ENCODE measurements at regions not wholly inside any gene's neighbourhood (a gene's known extent, or its start where the extent isn't known, plus 50 kb on each side); places are given as distances from the start of the nearest gene placed in this dataset.

DNA sequence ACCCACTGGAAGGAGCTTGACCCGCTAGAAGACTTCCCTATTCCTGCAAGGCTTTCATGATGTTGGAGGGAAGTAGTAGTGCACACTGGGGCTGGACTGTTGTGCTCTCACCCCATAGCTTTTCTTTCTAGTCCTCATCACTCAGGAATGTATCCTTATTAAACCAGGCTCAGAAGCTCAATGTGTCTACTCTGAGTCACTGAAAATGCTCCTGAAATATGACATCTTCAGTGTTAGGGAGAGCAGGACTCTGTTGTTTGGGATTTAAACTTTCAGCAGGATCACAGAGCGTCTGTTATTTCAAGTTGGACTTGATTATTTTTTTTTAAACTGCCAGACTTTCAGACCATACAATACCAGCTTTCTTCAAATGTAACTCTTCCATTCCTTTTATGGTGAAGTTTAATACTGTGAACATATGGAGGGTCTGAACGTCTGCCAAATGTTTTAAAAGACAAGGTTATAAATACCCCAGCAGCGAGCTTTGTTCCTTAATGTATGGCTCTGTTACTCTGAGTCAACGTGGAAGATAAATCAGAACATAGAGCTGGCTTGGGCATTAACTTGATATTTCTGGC lies 257.5 kb downstream of the CDH11 start:
- Mint-ChIP-seq H3K27me3 (ENCODE audit: insufficient read depth, unreplicated experiment) (peaks cover 11% of the 10 kb centered on the region), H3K4me1 (ENCODE audit: low read depth, unreplicated experiment) (no peaks in the 10 kb centered on the region), H3K4me3 (ENCODE audit: unreplicated experiment) (no peak overlapping the region), H3K9me3 (ENCODE audit: unreplicated experiment) (no peaks in the 10 kb centered on the region), H3K27ac (ENCODE audit: unreplicated experiment) (no peak overlapping the region), H3K36me3 (ENCODE audit: insufficient read depth, unreplicated experiment) (no peaks in the 10 kb centered on the region)
- ChIA-PET POLR2A (no interaction called here), CTCF (no interaction called here)
- Histone ChIP-seq H3K9me3 (no peaks in the 10 kb centered on the region), H3K4me1 (no peaks in the 10 kb centered on the region), H3K36me3 (ENCODE audit: control insufficient read depth, insufficient read depth, low read length) (no peaks in the 10 kb centered on the region), H3K4me3 (ENCODE audit: low read depth, low read length) (no peak overlapping the region), H3K27me3 (replicated peaks; ENCODE audit: control insufficient read depth, insufficient read depth, low read length) (no peaks in the 10 kb centered on the region)
- TF ChIP-seq, protein P1, sequence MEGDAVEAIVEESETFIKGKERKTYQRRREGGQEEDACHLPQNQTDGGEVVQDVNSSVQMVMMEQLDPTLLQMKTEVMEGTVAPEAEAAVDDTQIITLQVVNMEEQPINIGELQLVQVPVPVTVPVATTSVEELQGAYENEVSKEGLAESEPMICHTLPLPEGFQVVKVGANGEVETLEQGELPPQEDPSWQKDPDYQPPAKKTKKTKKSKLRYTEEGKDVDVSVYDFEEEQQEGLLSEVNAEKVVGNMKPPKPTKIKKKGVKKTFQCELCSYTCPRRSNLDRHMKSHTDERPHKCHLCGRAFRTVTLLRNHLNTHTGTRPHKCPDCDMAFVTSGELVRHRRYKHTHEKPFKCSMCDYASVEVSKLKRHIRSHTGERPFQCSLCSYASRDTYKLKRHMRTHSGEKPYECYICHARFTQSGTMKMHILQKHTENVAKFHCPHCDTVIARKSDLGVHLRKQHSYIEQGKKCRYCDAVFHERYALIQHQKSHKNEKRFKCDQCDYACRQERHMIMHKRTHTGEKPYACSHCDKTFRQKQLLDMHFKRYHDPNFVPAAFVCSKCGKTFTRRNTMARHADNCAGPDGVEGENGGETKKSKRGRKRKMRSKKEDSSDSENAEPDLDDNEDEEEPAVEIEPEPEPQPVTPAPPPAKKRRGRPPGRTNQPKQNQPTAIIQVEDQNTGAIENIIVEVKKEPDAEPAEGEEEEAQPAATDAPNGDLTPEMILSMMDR (IDR thresholded peaks at IDR 0.05; ENCODE audit: insufficient read depth in 1 of 2, low read depth in 1 of 2, low read length in 1 of 2, severe bottlenecking in 1 of 2, unreplicated experiment in 1 of 2): no peak
- DNase-seq: no peak
- no TSS peak for BruUV-seq (replicated peaks)
- intact Hi-C loops (cut with micrococcal nuclease; ENCODE audit: unreplicated experiment): no loop called here

DNA sequence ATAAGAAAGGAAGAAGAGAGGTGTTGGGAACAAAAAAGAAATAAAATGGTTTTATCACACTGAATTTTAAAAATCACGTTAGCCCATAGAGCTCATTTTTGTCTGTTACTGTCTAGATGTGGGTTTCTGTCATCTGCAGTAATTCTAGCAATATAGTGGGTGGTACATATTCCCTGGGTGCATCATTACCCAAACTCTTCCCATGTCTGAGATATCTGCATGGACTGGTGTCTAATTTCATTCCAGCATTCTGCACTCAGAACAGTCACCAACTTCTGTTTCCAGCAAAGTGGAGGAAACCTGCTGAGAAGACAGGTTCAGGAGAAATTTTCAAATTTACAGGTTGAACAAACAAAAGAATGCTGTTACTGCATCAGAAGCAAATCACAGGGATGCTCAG lies 263.8 kb downstream of the CDH11 start:
- H3K4me3 ChIP-seq (ENCODE audit: low read depth, low read length): no peak overlapping the region
- BruUV-seq (replicated peaks): no TSS peak
- H3K36me3 ChIP-seq (ENCODE audit: control insufficient read depth, insufficient read depth, low read length): no peaks in the 10 kb centered on the region
- ChIA-PET CTCF (no interaction called here), POLR2A (interaction anchor here (0.7 kb wide), 1 partner anchor 87 kb away, joined by 12 read pairs; no protein-coding TSS in a partner anchor)
- Mint-ChIP-seq H3K27me3 (ENCODE audit: insufficient read depth, unreplicated experiment) (peaks cover 9% of the 10 kb centered on the region), H3K9me3 (ENCODE audit: unreplicated experiment) (no peaks in the 10 kb centered on the region), H3K4me1 (ENCODE audit: low read depth, unreplicated experiment) (no peaks in the 10 kb centered on the region), H3K4me3 (ENCODE audit: unreplicated experiment) (no peak overlapping the region), H3K36me3 (ENCODE audit: insufficient read depth, unreplicated experiment) (no peaks in the 10 kb centered on the region), H3K27ac (ENCODE audit: unreplicated experiment) (no peak overlapping the region)
- no peak for DNase-seq
- TF ChIP-seq, protein P1 (IDR thresholded peaks at IDR 0.05; ENCODE audit: insufficient read depth in 1 of 2, low read depth in 1 of 2, low read length in 1 of 2, severe bottlenecking in 1 of 2, unreplicated experiment in 1 of 2): no peak
- intact Hi-C loops (cut with micrococcal nuclease; ENCODE audit: unreplicated experiment): no loop called here
- no peaks in the 10 kb centered on the region for H3K4me1 ChIP-seq
- H3K27me3 ChIP-seq (replicated peaks; ENCODE audit: control insufficient read depth, insufficient read depth, low read length): no peaks in the 10 kb centered on the region
- H3K9me3 ChIP-seq: no peaks in the 10 kb centered on the region

DNA sequence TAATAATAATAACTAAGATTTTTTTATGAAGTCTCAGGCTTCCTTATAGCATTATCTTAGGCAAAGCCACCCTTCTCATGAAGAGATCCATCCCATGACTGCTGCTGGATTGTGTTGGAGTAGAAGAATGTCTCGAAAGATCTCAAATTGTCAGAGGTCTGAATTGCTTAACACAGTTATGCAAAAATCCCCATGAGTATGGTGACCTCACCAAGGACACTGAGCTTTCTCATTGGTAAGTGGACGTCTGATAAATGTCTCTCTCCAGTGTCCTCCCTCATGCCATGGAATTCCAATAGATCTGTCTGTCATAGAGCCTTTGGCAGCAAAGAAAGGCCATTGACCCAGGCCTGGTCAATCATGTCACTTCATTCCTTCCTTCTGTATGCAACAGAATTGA lies 264.5 kb downstream of the CDH11 start:
- H3K4me3 Mint-ChIP-seq (ENCODE audit: unreplicated experiment): no peak overlapping the region
- Histone ChIP-seq H3K27me3 (replicated peaks; ENCODE audit: control insufficient read depth, insufficient read depth, low read length) (no peaks in the 10 kb centered on the region), H3K4me3 (ENCODE audit: low read depth, low read length) (no peak overlapping the region), H3K36me3 (ENCODE audit: control insufficient read depth, insufficient read depth, low read length) (no peaks in the 10 kb centered on the region), H3K4me1 (no peaks in the 10 kb centered on the region), H3K9me3 (no peaks in the 10 kb centered on the region)
- no peak for DNase-seq
- H3K4me1 Mint-ChIP-seq (ENCODE audit: low read depth, unreplicated experiment): no peaks in the 10 kb centered on the region
- no TSS peak for BruUV-seq (replicated peaks)
- H3K9me3 Mint-ChIP-seq (ENCODE audit: unreplicated experiment): no peaks in the 10 kb centered on the region
- peaks cover 9% of the 10 kb centered on the region for H3K27me3 Mint-ChIP-seq (ENCODE audit: insufficient read depth, unreplicated experiment)
- POLR2A ChIA-PET: no interaction called here
- intact Hi-C loops (cut with micrococcal nuclease; ENCODE audit: unreplicated experiment): no loop called here
- TF ChIP-seq, protein P1 (IDR thresholded peaks at IDR 0.05; ENCODE audit: insufficient read depth in 1 of 2, low read depth in 1 of 2, low read length in 1 of 2, severe bottlenecking in 1 of 2, unreplicated experiment in 1 of 2): no peak
- CTCF ChIA-PET: no interaction called here
- H3K27ac Mint-ChIP-seq (ENCODE audit: unreplicated experiment): no peak overlapping the region
- H3K36me3 Mint-ChIP-seq (ENCODE audit: insufficient read depth, unreplicated experiment): no peaks in the 10 kb centered on the region
